ENCODE measurements at regions not wholly inside any gene's neighbourhood (a gene's known extent, or its start where the extent isn't known, plus 50 kb on each side); places are given as distances from the start of the nearest gene placed in this dataset.
"Not testable (repeated sequence)": the region's sequence is repeated elsewhere in the genome, so short reads cannot be mapped to it uniquely, and the experiment has no call there.

DNA sequence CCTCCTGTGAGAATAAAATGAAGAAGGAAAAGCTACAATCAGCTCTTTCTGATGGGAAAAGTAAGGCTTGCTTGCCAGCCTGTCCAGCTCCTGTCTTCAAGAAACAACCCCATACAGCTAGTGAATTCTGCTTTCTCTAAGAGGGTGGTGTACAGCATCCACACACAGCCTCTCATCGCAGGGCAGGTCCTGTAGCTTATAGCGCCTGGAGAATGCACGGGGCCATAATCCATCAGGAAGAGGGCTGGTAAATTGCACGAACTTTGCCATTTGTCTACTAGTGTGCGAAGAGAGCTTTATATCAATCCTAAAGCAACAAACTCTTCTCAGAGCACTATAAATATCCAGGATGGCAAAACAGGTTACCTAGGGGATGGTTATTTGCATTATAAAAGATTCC is 83.3 kb upstream of the SAMSN1 start:
- Histone ChIP-seq H3K36me3 (no peaks in the 10 kb centered on the region), H3K27me3 (no peaks in the 10 kb centered on the region), H3K4me3 (no peak overlapping the region), H3K9me3 (no peaks in the 10 kb centered on the region), H3K27ac (no peak overlapping the region), H3K4me1 (no peaks in the 10 kb centered on the region)
- TF ChIP-seq, protein P1, sequence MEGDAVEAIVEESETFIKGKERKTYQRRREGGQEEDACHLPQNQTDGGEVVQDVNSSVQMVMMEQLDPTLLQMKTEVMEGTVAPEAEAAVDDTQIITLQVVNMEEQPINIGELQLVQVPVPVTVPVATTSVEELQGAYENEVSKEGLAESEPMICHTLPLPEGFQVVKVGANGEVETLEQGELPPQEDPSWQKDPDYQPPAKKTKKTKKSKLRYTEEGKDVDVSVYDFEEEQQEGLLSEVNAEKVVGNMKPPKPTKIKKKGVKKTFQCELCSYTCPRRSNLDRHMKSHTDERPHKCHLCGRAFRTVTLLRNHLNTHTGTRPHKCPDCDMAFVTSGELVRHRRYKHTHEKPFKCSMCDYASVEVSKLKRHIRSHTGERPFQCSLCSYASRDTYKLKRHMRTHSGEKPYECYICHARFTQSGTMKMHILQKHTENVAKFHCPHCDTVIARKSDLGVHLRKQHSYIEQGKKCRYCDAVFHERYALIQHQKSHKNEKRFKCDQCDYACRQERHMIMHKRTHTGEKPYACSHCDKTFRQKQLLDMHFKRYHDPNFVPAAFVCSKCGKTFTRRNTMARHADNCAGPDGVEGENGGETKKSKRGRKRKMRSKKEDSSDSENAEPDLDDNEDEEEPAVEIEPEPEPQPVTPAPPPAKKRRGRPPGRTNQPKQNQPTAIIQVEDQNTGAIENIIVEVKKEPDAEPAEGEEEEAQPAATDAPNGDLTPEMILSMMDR (IDR thresholded peaks at IDR 0.05), result no peak
- DNase-seq, result no peak
- intact Hi-C loops (cut with DNase I; ENCODE audit: low total_unique reads), result no loop called here
- WGBS, 5 donors, result 70 to 76% (median 73%) methylated on average over 4 to 5 of the region's 5 CpGs

DNA sequence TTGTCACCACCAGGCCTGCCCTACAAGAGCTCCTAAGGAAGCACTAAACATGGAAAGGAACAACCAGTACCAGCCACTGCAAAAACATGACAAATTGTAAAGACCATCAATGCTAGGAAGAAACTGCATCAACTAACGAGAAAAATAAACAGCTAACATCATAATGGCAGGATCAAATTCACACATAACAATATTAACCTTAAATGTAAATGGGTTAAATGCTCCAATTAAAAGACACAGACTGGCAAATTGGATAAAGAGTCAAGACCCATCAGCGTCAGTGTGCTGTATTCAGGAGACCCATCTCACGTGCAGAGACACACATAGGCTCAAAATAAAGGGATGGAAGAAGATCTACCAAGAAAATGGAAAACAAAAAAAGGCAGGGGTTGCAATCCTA is 77.0 kb upstream of the SAMSN1 start:
- H3K4me1 ChIP-seq; H3K36me3 ChIP-seq; H3K27ac ChIP-seq; H3K27me3 ChIP-seq; DNase-seq; intact Hi-C loops (cut with DNase I; ENCODE audit: low total_unique reads); H3K4me3 ChIP-seq: not testable (repeated sequence)
- H3K9me3 ChIP-seq, result peaks cover 0 to 15% (median 0%) of the 10 kb centered on the region in 4 donors
- WGBS, 5 donors, result 72 to 82% (median 79%) methylated on average over 3 of the region's 3 CpGs

DNA sequence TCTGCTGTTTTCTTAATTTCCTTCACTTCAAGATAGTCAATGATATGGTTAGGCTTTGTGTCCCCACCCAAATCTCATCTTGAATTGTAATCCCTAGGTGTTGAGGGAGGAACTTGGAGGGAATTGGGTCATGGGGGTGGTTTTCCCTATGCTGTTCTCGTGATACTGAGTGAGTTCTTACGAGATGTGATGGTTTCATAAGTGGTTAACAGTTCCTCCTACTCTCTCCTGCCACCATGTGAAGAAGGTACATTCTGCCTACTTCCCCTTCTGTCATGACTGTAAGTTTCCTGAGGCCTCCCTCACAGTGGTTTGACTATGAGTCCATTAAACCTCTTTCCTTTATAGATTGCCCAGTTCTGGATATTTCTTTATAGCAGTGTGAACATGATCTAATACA is 74.0 kb upstream of the SAMSN1 start:
- whole genome bisulfite sequencing, 5 donors, result 21 to 73% (median 39%) methylated on average over 2 of the region's 2 CpGs

DNA sequence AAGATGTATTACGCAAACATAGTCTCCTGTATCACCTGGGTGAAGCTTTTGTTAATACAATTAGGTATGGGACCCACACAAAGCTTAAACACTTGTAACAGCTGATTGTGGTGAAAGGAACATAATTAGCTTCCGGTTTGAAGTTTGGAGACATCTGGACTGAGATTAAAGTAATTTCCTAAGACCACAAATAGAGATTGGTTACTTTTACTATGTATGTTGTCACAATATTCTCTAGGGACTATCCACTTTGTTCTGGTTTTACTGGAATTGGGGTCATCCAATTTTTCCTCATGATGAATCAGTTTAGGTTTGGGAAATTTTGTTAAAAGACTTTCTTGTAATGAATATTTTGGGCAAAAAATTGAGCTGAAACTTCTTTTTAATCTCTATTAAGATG is 71.8 kb upstream of the SAMSN1 start:
- Histone ChIP-seq H3K9me3 (peaks cover 0 to 15% (median 0%) of the 10 kb centered on the region in 4 donors), H3K27me3 (no peaks in the 10 kb centered on the region), H3K4me1 (no peaks in the 10 kb centered on the region), H3K36me3 (no peaks in the 10 kb centered on the region), H3K4me3 (no peak overlapping the region), H3K27ac (no peak overlapping the region)
- intact Hi-C loops (cut with DNase I; ENCODE audit: low total_unique reads), result no loop called here
- no peak for DNase-seq
- no peak for TF ChIP-seq EP300 (IDR thresholded peaks at IDR 0.05)
- no peak for TF ChIP-seq POLR2AphosphoS5 (IDR thresholded peaks at IDR 0.05)
- TF ChIP-seq POLR2A (IDR thresholded peaks at IDR 0.05), result no peak
- TF ChIP-seq, protein P1 (IDR thresholded peaks at IDR 0.05), result no peak
- 77 to 89% (median 78%) methylated on average over 2 of the region's 2 CpGs for WGBS, 5 donors

More for the DNA sequence above, 74.0 kb upstream of the SAMSN1 start:
- no peak overlapping the region for H3K27ac ChIP-seq
- no peaks in the 10 kb centered on the region for H3K27me3 ChIP-seq
- H3K4me1 ChIP-seq, result no peaks in the 10 kb centered on the region
- no peak for TF ChIP-seq POLR2A (IDR thresholded peaks at IDR 0.05)
- TF ChIP-seq EP300 (IDR thresholded peaks at IDR 0.05), result no peak
- TF ChIP-seq, protein P1 (IDR thresholded peaks at IDR 0.05), result no peak
- no peak for TF ChIP-seq POLR2AphosphoS5 (IDR thresholded peaks at IDR 0.05)
- no peak for DNase-seq
- H3K4me3 ChIP-seq, result no peak overlapping the region
- intact Hi-C loops (cut with DNase I; ENCODE audit: low total_unique reads), result no loop called here
- H3K36me3 ChIP-seq, result no peaks in the 10 kb centered on the region
- H3K9me3 ChIP-seq, result peaks cover 0 to 15% (median 0%) of the 10 kb centered on the region in 4 donors

DNA sequence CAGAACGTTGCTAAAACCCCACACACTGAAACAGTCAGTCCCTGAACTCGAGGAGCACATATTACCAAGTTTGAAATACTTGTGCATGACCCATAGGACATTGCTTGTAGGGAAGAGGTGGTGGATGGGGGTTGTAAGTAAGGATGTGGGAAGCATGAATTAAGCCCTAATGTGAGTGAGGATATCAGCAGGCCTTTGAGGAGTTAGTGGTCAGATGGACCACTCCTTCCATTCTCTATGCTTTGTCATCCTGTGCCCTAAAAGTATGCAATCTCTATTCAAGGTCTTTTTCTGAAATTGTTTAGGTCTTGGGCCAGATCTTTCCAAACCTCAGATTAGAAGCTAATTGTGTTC is 70.9 kb upstream of the SAMSN1 start:
- Histone ChIP-seq H3K27ac (no peak overlapping the region), H3K36me3 (no peaks in the 10 kb centered on the region), H3K27me3 (no peaks in the 10 kb centered on the region), H3K4me1 (no peaks in the 10 kb centered on the region), H3K9me3 (peaks cover 0 to 11% (median 0%) of the 10 kb centered on the region in 4 donors), H3K4me3 (no peak overlapping the region)
- intact Hi-C loops (cut with DNase I; ENCODE audit: low total_unique reads), result no loop called here
- 26 to 45% (median 37%) methylated on average over 2 of the region's 2 CpGs for WGBS, 5 donors
- TF ChIP-seq EP300 (IDR thresholded peaks at IDR 0.05), result no peak
- TF ChIP-seq POLR2A (IDR thresholded peaks at IDR 0.05), result no peak
- TF ChIP-seq POLR2AphosphoS5 (IDR thresholded peaks at IDR 0.05), result no peak
- TF ChIP-seq, protein P1 (IDR thresholded peaks at IDR 0.05), result no peak
- DNase-seq, result no peak
